Omental fat pad (tissue), 3 donors: ENCODE measurements at regions not wholly inside any gene's neighbourhood (a gene's known extent, or its start where the extent isn't known, plus 50 kb on each side); places are given as distances from the start of the nearest gene placed in this dataset.

ENCODE experiments used
- ATAC-seq: fragments of 150-250 bp; one replicate; pipeline ENCODE4 v1.9.1; 2016; ENCODE audit warnings: mild to moderate bottlenecking, moderate library complexity; ENCODE audit not compliant: low FRiP score
- DNase-seq: peaks from one replicate; pipeline ENCODE4 v3.0.0-alpha.2; 2019; ENCODE audit warnings: low spot score
- TF ChIP-seq, protein P1 (sequence below), 3 donors: fragments of 450-650 bp; IDR thresholded peaks; one replicate each; pipeline ENCODE4 v1.5.1; 2016 to 2017; ENCODE audit warnings: antibody characterized with exemption in 3 of 3, mild to moderate bottlenecking in 3 of 3, moderate library complexity in 2 of 3

DNA sequence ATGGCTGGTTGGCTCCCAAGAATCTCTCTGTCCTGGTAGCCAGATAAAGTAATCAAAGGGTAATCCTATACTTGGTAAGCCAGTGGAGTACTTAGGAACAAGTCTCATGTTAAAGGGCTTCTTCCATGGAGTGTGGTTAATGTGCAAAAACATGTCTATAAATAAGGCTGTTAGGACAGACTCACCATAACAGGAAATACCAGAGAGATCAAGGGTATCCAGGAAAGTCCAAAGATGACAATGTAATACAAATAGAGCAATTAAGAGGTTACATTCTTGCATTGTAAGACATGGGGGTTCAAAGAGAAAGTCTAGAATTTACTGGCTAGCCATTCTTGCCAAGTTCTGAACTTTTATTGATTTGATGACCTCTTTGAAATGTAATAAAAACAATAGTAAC lies 61.9 kb upstream of the ZCCHC13 start:
- ATAC-seq (no peak), DNase-seq (no peak)
- TF ChIP-seq, protein P1, sequence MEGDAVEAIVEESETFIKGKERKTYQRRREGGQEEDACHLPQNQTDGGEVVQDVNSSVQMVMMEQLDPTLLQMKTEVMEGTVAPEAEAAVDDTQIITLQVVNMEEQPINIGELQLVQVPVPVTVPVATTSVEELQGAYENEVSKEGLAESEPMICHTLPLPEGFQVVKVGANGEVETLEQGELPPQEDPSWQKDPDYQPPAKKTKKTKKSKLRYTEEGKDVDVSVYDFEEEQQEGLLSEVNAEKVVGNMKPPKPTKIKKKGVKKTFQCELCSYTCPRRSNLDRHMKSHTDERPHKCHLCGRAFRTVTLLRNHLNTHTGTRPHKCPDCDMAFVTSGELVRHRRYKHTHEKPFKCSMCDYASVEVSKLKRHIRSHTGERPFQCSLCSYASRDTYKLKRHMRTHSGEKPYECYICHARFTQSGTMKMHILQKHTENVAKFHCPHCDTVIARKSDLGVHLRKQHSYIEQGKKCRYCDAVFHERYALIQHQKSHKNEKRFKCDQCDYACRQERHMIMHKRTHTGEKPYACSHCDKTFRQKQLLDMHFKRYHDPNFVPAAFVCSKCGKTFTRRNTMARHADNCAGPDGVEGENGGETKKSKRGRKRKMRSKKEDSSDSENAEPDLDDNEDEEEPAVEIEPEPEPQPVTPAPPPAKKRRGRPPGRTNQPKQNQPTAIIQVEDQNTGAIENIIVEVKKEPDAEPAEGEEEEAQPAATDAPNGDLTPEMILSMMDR (IDR thresholded peaks at IDR 0.05): no peak

DNA sequence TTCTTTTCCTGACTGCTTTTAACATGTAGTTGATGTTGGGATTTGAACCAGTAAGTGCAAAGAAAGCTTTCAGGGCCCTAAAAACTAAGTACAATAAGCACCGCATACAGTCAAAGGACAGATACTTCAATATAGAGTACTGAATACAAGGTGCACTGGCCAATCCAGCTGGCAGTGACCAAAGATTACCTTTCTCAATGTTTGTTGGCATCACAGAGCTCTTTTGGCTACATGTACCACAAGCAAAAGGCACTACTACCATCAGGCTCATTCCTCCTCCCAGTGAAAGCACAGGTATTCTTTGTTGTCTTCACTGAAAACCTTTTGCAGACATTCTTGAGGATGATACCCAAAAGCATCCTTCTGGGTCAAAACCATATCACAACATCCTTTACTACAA lies 65.2 kb upstream of the ZCCHC13 start:
- TF ChIP-seq, protein P1 (IDR thresholded peaks at IDR 0.05): no peak
- ATAC-seq: no peak
- DNase-seq: no peak

DNA sequence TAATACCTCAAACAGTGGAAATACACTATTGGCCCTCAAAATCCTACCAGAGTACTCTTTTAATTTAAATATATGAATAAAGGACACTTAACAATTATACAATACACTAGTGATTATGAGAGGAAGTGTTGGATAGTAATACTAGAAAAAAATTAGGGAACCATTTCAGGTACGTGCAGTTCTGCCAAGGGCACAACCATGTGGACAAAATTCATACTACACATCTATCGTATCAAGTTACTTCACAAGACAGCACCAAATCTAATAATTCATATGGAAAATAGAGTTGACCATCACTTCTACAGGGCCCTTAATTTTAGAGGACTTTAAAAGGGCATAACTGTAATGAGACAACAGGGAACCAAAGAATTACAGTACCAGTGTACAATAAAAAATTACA lies 69.2 kb upstream of the ZCCHC13 start:
- DNase-seq: no peak
- TF ChIP-seq, protein P1 (IDR thresholded peaks at IDR 0.05): no peak
- no peak for ATAC-seq

DNA sequence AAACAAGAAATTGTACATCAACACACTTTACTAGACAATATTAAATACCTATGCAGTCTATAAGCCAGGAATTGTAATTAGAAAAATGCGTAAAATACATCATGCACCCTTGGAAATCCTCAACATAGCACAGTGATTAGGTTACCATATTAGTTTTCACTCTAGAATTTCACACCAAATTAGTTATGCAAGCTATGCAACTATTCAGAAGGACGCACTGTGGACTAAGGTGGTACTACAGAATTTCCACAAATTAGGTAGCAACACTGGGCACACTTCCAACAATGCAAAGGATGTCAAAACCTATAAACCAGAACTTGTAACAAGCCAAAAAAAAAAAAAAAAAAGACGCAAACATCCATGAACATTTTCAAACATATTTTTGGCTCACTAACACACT lies 71.1 kb upstream of the ZCCHC13 start:
- ATAC-seq: no peak

DNA sequence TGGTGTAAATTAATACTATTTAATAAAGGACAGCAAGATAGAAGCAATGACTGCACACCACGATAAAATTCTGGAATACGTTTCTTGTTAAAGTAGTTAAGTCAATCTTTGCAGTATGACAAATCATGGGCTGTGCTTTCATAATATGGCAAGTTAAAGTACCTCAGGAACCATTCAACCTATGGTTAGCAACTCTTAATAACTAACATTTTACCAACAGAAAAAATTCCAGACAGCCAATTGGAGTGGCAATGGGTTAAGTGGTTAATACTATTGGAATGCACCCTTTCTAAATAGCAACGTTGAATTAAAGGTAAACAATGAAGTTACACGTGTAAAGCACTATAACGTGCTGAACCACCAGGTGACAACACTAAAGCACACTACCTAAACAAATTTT lies 72.4 kb upstream of the ZCCHC13 start:
- DNase-seq (no peak), ATAC-seq (no peak)
- TF ChIP-seq, protein P1 (IDR thresholded peaks at IDR 0.05): no peak

More for the DNA sequence above, 71.1 kb upstream of the ZCCHC13 start:
- DNase-seq: no peak
- TF ChIP-seq, protein P1 (IDR thresholded peaks at IDR 0.05): no peak

DNA sequence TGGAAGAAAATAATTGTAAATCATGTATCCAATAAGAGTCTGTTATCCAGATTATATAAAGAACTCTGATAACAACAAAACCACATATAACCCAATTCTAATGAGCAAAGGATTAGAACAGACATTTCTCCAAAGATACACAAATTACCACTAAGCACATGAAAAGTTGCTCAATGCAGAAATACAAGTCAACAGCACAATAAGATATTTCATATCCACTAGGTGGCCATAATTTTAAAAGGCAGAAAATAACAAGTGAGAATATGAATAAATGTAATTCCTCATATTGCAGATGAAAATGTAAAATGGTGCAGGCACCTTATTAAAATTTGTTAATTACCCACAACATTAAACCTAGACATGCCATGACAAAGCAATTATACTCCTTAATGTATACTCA lies 73.9 kb upstream of the ZCCHC13 start:
- ATAC-seq: no peak
- DNase-seq: no peak
- TF ChIP-seq, protein P1 (IDR thresholded peaks at IDR 0.05): no peak

DNA sequence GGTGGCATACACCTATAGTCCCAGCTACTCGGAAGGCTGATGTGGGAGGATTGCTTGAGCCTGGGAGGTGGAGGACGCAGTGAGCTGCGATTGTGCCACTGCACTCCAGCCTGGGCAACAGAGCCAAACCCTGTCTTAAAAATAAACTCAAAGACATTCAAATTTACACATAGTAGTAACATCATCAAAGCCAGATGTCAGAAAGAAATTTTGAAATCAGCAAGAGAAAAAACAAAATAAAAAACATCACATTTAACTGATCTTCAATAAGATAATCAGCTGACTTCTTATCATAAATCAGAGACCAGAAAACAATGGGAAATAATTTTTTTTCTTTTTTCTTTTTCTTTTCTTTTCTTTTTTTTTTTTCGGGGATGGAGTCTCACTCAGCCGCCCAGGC lies 78.9 kb upstream of the ZCCHC13 start:
- no peak for ATAC-seq
- TF ChIP-seq, protein P1 (IDR thresholded peaks at IDR 0.05): no peak
- no peak for DNase-seq
